ENCODE measurements at regions not wholly inside any gene's neighbourhood (a gene's known extent, or its start where the extent isn't known, plus 50 kb on each side); places are given as distances from the start of the nearest gene placed in this dataset.

GRCh38 chr17:54373970-54374369 lies 526.7 kb upstream of the TOM1L1 start:
- TF ChIP-seq CTCF (IDR thresholded peaks at IDR 0.05; ENCODE audit: low read depth, low read length) (no peak), EZH2phosphoT487 (IDR thresholded peaks at IDR 0.05; ENCODE audit: low read depth) (no peak)

All from OCI-LY3 (cell line).